Hypothalamus (tissue), 51 donors: ENCODE measurements at regions not wholly inside any gene's neighbourhood (a gene's known extent, or its start where the extent isn't known, plus 50 kb on each side); places are given as distances from the start of the nearest gene placed in this dataset.
A peak's percentile ranks its signal among the peaks of the same experiment; 100 is the strongest.

Experiments
- DNase-seq, 51 donors: peaks; one replicate each; lab custom pipeline; 2025; lab: John Stamatoyannopoulos, UW

- no peak for DNase-seq
Observed at GRCh38 chr18:76258209-76258608, 236.8 kb downstream of the ZNF516 start.

GRCh38 chr18:76255070-76255683 lies 239.9 kb downstream of the ZNF516 start:
- no peak for DNase-seq

GRCh38 chr18:76252880-76253279 lies 242.2 kb downstream of the ZNF516 start:
- peak in 2 of 51 donors; percentile 6 to 27 for DNase-seq

- DNase-seq: no peak
Observed at GRCh38 chr18:76252139-76252538, 242.9 kb downstream of the ZNF516 start.

GRCh38 chr18:76251691-76252090 lies 243.4 kb downstream of the ZNF516 start:
- DNase-seq: no peak

- DNase-seq: no peak
Observed at GRCh38 chr18:76246590-76246989, 248.5 kb downstream of the ZNF516 start.

- peak in 10 of 51 donors; percentile 4 to 52 (median 24) for DNase-seq
Observed at GRCh38 chr18:76234676-76235060, 260.4 kb downstream of the ZNF516 start.

GRCh38 chr18:76233876-76234675 lies 261.0 kb downstream of the ZNF516 start:
- DNase-seq: no peak

GRCh38 chr18:76233406-76233805 lies 261.6 kb downstream of the ZNF516 start:
- no peak for DNase-seq

GRCh38 chr18:76232779-76233178 lies 262.3 kb downstream of the ZNF516 start:
- DNase-seq: no peak

- no peak for DNase-seq
Observed at GRCh38 chr18:76232010-76232409, 263.0 kb downstream of the ZNF516 start.

- DNase-seq: no peak
Observed at GRCh38 chr18:76231402-76231801, 263.6 kb downstream of the ZNF516 start.

GRCh38 chr18:76230791-76231190 lies 264.3 kb downstream of the ZNF516 start:
- no peak for DNase-seq

GRCh38 chr18:76228716-76229115 lies 266.3 kb downstream of the ZNF516 start:
- no peak for DNase-seq

- DNase-seq: no peak
Observed at GRCh38 chr18:76227759-76228158, 267.3 kb downstream of the ZNF516 start.

GRCh38 chr18:76223403-76223802 lies 271.6 kb downstream of the ZNF516 start:
- no peak for DNase-seq

GRCh38 chr18:76219023-76219422 lies 276.0 kb downstream of the ZNF516 start:
- no peak for DNase-seq

GRCh38 chr18:76216096-76216495 lies 278.9 kb downstream of the ZNF516 start:
- DNase-seq: no peak

GRCh38 chr18:76213991-76214390 lies 281.1 kb downstream of the ZNF516 start:
- no peak for DNase-seq

- no peak for DNase-seq
Observed at GRCh38 chr18:76212960-76213359, 282.1 kb downstream of the ZNF516 start.

- no peak for DNase-seq
Observed at GRCh38 chr18:76209597-76209996, 285.4 kb downstream of the ZNF516 start.

- no peak for DNase-seq
Observed at GRCh38 chr18:76208678-76209306, 286.2 kb downstream of the ZNF516 start.
